Spinal cord (tissue), 9 donors: ENCODE measurements at regions not wholly inside any gene's neighbourhood (a gene's known extent, or its start where the extent isn't known, plus 50 kb on each side); places are given as distances from the start of the nearest gene placed in this dataset.
A peak's percentile ranks its signal among the peaks of the same experiment; 100 is the strongest.
"Not testable (repeated sequence)": the region's sequence is repeated elsewhere in the genome, so short reads cannot be mapped to it uniquely, and the experiment has no call there.

Source experiments
- DNase-seq, 6 donors: peaks; one replicate each; pipeline versions ENCODE4 v3.0.0 to v3.0.0-alpha.2; 2013 to 2015; ENCODE audit warnings: low spot score in 6 of 6, low read depth in 4 of 6
- H3K27ac ChIP-seq: one replicate; pipeline ENCODE4 v1.5.1; 2013; ENCODE audit warnings: low read depth, low read length, control low read depth
- H3K27me3 ChIP-seq: one replicate; pipeline ENCODE4 v1.6.1; 2013; ENCODE audit warnings: low read length; ENCODE audit not compliant: control insufficient read depth, insufficient read depth
- H3K36me3 ChIP-seq: one replicate; pipeline ENCODE4 v1.6.1; 2013; ENCODE audit warnings: low read length; ENCODE audit not compliant: control insufficient read depth, insufficient read depth
- H3K4me1 ChIP-seq: one replicate; pipeline ENCODE4 v1.6.1; 2013; ENCODE audit warnings: low read length; ENCODE audit not compliant: control insufficient read depth, insufficient read depth
- H3K4me3 ChIP-seq: one replicate; pipeline ENCODE4 v1.5.1; 2013; ENCODE audit warnings: low read depth, low read length, control low read depth
- H3K9me3 ChIP-seq: one replicate; pipeline ENCODE4 v1.6.1; 2013; ENCODE audit warnings: low read length; ENCODE audit not compliant: control insufficient read depth, insufficient read depth
- WGBS: methylation state at CpG from one replicate; pipeline ENCODE4 v1.1.5; 2013; ENCODE audit warnings: missing lambda C conversion rate; ENCODE audit not compliant: insufficient coverage; 5-methylcytosine and 5-hydroxymethylcytosine counted together
- donor health status: healthy.

- no peaks in the 10 kb centered on the region for H3K36me3 ChIP-seq
- WGBS: 15% methylated on average over 3 of the region's 5 CpGs
- no peak overlapping the region for H3K27ac ChIP-seq
- DNase-seq: peak in 3 of 6 donors; percentile 11 to 64 (median 47)
- H3K4me3 ChIP-seq: no peak overlapping the region
- peaks cover 1% of the 10 kb centered on the region for H3K9me3 ChIP-seq
- H3K27me3 ChIP-seq: no peaks in the 10 kb centered on the region
- no peaks in the 10 kb centered on the region for H3K4me1 ChIP-seq
These were observed 655.0 kb downstream of the RWDD3 start for GRCh38 chr1:95888941-95889390.

DNA sequence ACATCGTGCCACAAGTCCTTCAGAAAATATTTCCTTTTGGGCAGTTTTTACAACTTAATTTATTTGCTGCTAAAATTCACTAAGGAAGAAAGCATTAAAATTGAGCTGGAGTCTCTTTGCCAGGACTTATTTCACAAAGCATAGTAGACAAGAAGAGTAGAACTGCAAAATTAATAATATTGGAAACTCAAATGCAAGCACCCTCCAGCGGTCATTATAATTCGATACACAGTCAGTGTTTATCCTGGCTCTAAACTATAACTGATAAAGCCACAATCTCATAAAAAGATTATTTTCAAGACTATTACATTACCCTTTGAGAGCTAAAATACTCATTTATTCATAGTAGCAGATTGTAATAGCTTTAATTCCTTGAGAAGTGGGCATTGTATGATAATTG lies 655.4 kb downstream of the RWDD3 start:
- no peak overlapping the region for H3K27ac ChIP-seq
- no peaks in the 10 kb centered on the region for H3K27me3 ChIP-seq
- no peaks in the 10 kb centered on the region for H3K36me3 ChIP-seq
- H3K4me3 ChIP-seq: no peak overlapping the region
- no CpG with 5 or more reads among the region's 3 CpGs for WGBS
- H3K9me3 ChIP-seq: no peaks in the 10 kb centered on the region
- no peaks in the 10 kb centered on the region for H3K4me1 ChIP-seq
- DNase-seq: peak in 2 of 6 donors; percentile 1 to 38

- Histone ChIP-seq H3K4me1 (no peaks in the 10 kb centered on the region), H3K27ac (no peak overlapping the region), H3K9me3 (peaks cover 3% of the 10 kb centered on the region), H3K4me3 (no peak overlapping the region), H3K36me3 (no peaks in the 10 kb centered on the region), H3K27me3 (no peaks in the 10 kb centered on the region)
- no peak for DNase-seq
- WGBS: 94% methylated on average over 2 of the region's 2 CpGs
These were observed 659.9 kb downstream of the RWDD3 start for GRCh38 chr1:95893921-95894320.

DNA sequence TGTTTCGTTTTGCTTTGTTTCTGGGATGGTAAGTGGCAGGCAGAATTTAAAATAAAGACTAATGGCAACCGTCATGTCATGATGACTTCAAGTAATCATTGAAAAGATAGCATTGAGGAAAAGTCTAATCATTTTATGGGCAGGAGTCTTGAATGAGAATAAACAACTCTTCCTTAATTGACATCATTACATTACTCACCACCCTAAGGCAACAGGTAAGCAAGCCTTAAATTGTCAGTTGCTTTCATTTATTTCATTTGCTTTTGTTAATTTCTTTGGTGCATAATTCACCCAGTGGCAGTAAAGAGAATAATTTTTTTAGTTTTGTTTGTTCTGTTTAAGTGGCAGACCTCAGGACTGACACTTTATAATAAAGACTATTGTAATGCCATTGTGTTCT lies 669.0 kb downstream of the RWDD3 start:
- no peak overlapping the region for H3K27ac ChIP-seq
- H3K36me3 ChIP-seq: no peaks in the 10 kb centered on the region
- H3K4me1 ChIP-seq: no peaks in the 10 kb centered on the region
- H3K9me3 ChIP-seq: no peaks in the 10 kb centered on the region
- H3K4me3 ChIP-seq: no peak overlapping the region
- WGBS: 89% methylated on average over 1 of the region's 2 CpGs
- H3K27me3 ChIP-seq: no peaks in the 10 kb centered on the region
- DNase-seq: no peak

DNA sequence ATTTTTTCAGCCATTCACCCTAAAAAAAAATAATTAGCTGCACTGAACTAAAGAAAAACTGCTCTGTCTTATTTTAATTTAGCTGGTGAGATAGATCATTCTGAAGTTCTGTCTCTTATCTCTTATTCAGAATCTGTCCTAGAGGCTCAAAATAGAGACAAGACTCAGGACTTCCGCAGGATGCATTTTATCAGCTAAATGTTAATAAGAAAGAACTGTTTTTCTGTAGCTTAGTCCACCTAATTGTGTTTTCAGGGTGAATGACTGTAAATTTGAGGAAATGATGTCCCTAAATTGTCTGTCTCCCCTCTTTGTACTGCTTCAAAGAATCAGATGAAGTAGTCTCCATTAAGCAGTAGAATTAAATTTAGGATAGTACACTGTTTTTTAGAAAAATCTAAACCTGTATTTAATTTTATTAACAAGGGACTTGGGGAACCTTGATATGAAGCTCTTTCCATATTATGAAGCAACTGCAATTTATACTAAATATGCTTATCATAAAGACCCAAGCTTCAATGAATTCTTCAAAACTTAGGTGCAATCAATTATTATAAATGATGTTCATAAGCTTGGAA lies 671.9 kb downstream of the RWDD3 start:
- Histone ChIP-seq H3K27me3 (no peaks in the 10 kb centered on the region), H3K4me3 (no peak overlapping the region), H3K36me3 (no peaks in the 10 kb centered on the region), H3K27ac (no peak overlapping the region), H3K4me1 (no peaks in the 10 kb centered on the region), H3K9me3 (no peaks in the 10 kb centered on the region)
- DNase-seq: no peak
- WGBS: no CpG with 5 or more reads among the region's 1 CpG

GRCh38 chr1:95911739-95912138 lies 677.7 kb downstream of the RWDD3 start:
- H3K27ac ChIP-seq, H3K9me3 ChIP-seq, H3K4me3 ChIP-seq, DNase-seq, H3K36me3 ChIP-seq, H3K27me3 ChIP-seq, H3K4me1 ChIP-seq: not testable (repeated sequence)
- 60% methylated on average over 2 of the region's 3 CpGs for WGBS

DNA sequence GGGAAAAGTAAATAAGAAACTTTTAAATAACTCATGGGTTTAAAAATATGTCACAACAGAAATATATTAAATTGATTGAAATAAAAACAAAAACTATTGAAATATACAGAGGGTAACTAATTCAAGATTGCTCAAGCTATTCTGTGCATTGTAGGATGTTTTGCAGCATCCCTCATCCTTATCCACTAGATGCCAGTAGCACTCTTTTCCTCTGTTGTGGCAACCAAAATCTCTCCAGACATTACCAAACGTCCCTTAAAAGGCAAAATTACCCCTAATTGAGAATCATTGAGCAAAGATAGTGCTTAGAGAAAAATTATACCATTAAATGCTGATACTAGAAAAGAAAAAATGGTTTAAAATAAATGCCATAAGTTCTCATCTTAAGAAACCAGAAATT lies 682.6 kb downstream of the RWDD3 start:
- DNase-seq: peak in 2 of 6 donors; percentile 19 to 33
- Histone ChIP-seq H3K4me1 (no peaks in the 10 kb centered on the region), H3K27me3 (no peaks in the 10 kb centered on the region), H3K9me3 (no peaks in the 10 kb centered on the region), H3K36me3 (no peaks in the 10 kb centered on the region), H3K4me3 (no peak overlapping the region), H3K27ac (no peak overlapping the region)
- WGBS: no CpG with 5 or more reads among the region's 1 CpG

DNA sequence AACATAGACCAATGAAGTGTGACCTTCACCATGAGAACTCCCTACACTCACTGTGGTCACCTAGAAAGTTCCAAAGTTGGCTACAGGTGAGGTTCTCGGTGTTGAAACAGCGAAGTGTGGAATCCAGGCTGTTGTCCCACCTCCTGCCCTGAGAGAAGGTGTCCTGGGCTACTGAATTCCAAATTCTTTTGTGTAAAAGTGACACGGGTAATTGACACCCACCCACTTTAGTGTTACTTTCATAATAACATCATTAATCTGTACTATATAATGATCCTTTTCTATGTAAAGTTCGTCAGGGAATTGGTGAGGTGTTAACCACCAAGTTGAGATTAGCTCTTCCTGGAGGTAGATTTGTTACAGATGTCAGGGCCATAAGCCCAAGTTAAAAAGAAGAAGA lies 690.7 kb downstream of the RWDD3 start:
- WGBS: 100% methylated on average over 1 of the region's 4 CpGs
- no peaks in the 10 kb centered on the region for H3K9me3 ChIP-seq
- no peaks in the 10 kb centered on the region for H3K27me3 ChIP-seq
- no peak for DNase-seq
- H3K36me3 ChIP-seq: no peaks in the 10 kb centered on the region
- no peak overlapping the region for H3K4me3 ChIP-seq
- no peaks in the 10 kb centered on the region for H3K4me1 ChIP-seq
- H3K27ac ChIP-seq: no peak overlapping the region

DNA sequence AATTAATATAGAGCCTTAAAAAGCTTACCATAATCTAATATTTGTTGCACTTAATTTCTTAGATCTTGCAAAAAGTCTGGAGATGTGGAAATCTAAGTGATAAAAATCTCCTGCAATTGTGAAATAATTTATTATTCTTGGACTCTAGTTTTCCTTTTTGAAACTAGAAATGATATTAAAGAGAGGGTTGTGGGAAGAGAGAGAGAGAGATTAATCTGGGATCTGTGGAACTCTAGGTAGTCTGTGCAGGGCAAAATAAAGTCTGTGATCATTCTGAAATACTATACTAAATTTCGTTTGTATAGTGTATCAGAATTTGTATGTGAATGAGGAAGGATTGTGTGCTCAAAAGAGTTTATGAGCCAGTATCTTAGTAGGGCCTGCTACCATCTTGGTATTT lies 692.3 kb downstream of the RWDD3 start:
- H3K27ac ChIP-seq: no peak overlapping the region
- H3K4me1 ChIP-seq: no peaks in the 10 kb centered on the region
- no peaks in the 10 kb centered on the region for H3K27me3 ChIP-seq
- no peaks in the 10 kb centered on the region for H3K9me3 ChIP-seq
- WGBS: 100% methylated on average over 1 of the region's 1 CpG
- no peak overlapping the region for H3K4me3 ChIP-seq
- no peak for DNase-seq
- no peaks in the 10 kb centered on the region for H3K36me3 ChIP-seq

- WGBS: 83% methylated on average over 2 of the region's 3 CpGs
- H3K27me3 ChIP-seq: no peaks in the 10 kb centered on the region
- DNase-seq: peak in 1 of 6 donors; percentile 27
These were observed 693.1 kb downstream of the RWDD3 start for GRCh38 chr1:95927061-95927460.

More at GRCh38 chr1:95927061-95927460, 693.1 kb downstream of the RWDD3 start:
- Histone ChIP-seq H3K4me3 (no peak overlapping the region), H3K9me3 (no peaks in the 10 kb centered on the region), H3K27ac (no peak overlapping the region), H3K36me3 (no peaks in the 10 kb centered on the region), H3K4me1 (no peaks in the 10 kb centered on the region)
